ENCODE measurements at regions not wholly inside any gene's neighbourhood (a gene's known extent, or its start where the extent isn't known, plus 50 kb on each side); places are given as distances from the start of the nearest gene placed in this dataset.

DNA sequence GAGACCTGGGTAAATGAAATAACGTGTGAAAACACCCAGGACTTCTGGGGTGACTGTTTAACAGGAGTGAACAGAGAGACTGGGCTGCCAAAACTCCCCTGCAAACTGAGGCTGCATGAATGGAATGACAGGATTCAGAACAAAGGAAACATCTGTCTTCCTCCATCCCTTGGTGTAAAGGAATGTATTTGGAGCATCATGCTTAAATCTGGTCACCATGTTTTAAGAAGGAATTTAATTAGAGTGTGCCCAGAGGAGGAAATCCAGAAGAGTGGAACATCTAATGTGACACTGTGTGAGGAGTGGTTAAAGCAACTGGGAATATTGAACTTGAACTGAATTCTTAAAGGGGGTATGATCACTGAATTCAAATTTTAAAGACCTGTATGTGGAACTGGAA, 437.2 kb downstream of the LIG4 start:
- no peak for DNase-seq (ENCODE audit: extremely low read depth, low read depth, low spot score)

DNA sequence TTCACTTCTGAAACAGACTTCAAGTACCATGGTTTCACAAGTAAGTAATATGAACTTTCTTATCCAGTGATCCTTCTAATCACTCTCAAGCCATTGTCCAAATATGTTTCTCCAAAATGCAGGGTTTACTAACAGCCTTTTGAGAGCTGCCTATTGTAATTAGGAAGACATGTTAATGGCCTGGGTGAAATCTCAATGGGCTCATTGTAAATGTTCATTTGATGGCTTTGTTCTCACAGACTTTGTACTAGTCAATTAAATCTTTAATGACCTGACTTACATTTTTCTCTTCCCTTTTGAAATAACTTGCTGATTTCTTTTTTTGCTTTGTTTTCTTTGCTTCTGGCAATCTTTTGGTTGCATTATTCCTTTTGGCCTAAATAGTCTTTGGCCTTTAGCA, 444.8 kb downstream of the LIG4 start:
- DNase-seq (ENCODE audit: extremely low read depth, low read depth, low spot score) = no peak

DNA sequence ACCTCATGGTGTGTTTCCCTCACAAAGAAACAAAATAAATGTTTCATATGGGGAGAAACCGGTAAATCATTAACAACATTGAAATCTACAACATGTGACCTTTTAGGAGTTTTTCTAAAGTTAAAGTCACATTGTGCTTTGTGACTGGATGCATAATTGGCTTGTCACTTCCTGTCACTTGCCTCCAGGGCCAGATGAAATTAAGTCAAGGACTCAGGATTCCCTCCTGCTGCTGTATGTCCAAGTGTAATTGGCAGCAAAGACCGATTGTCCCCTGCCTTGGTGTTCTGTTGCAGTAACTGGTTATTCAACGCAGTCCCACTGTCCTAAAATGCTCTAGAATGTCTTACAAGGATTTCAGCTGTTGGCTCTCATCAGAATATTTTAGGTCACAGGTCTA, 448.2 kb downstream of the LIG4 start:
- no peak for DNase-seq (ENCODE audit: extremely low read depth, low read depth, low spot score)

DNA sequence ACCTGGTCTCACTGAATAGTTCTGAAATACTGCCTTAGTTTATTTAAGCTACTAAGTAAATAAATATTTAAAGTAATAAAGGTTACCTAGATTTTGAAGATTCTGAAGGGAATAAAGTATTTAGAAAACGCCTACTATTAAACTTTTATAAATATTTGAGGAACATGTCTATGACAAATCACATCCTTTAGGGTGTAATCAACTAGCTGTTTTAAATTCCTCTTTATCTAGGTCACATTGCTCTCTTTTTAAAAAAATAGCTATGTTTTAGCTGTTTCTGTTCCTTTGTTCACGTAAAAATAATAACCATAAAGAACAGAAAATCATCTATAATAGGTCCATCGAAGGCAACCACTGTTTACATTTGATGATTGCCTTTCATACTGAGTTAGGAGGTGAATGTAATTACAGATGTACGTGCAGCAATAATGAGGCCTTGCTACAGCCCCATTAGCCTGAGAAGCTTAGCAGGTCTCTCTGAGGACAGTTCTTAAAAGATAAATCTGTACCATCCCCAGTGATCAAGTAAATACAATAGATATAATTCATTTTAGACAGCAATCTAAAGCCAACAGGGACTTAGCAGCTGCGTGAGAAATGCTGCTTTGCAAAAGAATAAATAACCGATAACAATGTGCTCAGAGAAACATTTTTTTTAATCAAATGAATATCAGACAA, 449.5 kb downstream of the LIG4 start:
- DNase-seq (ENCODE audit: extremely low read depth, low read depth, low spot score) = no peak

DNA sequence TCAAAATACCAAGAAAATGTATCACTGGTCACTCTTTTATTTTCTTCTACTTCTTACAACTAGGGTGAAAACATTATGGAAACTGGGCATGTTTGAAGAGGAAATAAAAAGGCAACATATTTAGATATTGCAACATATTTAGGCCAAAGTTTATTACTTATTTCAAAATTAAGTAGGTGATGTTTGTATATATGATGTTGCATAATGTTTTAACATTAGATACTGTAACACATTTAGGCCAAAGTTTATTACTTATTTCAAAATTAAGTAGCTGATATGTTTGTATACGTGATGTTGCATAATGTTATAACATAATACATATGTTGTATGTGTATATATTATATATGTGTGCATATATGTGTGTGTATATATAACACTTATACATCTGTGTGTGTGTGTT, 451.3 kb downstream of the LIG4 start:
- DNase-seq (ENCODE audit: extremely low read depth, low read depth, low spot score) = no peak

DNA sequence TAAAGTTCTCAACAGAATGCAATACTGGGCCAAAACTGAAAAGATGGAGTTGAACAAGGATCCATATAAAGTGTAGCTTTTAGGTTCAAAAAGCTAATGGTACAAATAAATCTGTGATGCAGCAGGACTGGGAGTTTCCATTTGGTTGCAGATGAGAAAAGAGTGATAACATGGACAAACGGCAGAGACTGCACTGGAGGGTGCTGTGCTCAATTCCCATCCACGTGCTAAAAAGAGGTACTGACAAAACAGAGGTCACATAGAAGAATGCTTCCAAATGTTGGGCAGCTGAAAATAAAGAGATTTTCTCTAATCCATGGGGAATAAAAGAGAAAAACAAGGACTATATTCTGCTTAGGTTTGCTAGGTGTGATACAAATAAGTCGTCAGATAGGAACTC, 461.6 kb downstream of the LIG4 start:
- DNase-seq (ENCODE audit: extremely low read depth, low read depth, low spot score) = no peak

DNA sequence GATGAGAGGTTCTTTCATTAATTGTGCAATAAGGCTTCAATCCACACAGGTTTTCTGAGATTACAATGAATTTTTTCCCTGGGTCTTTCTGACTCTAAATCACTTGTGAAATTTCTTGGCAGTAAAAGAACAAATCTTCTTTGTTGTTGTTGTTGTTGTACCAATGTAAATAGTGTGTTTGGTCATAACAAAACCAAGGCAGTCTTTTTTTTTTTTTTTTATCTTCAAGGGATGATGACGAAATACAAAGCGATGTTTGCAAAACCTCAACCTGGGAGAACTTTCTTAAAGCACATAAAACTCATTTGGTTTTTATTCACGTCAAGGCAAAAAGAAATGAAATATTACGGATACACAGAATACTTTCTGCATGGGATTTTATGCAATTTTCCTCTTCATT, 462.0 kb downstream of the LIG4 start:
- DNase-seq (ENCODE audit: extremely low read depth, low read depth, low spot score) = no peak

DNA sequence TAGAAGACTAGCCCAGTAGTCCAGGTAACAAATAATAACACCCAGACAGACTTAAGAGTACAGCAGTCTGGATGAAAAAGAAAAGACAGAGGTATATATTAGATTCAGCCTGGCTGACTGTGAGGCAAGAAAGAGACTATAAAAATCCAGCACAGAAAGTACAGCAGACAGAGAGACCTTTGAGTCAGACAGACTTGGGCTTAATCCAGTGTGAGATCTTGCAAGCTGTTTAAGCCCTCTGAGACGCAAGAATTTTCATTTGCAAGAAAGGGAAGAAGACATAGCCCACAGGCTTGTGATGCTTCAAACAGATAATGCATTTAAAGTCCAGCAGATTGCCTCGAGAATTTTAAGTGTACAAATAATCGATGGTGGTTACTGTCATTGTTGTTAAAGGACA, 471.4 kb downstream of the LIG4 start:
- DNase-seq (ENCODE audit: extremely low read depth, low read depth, low spot score) = no peak

DNA sequence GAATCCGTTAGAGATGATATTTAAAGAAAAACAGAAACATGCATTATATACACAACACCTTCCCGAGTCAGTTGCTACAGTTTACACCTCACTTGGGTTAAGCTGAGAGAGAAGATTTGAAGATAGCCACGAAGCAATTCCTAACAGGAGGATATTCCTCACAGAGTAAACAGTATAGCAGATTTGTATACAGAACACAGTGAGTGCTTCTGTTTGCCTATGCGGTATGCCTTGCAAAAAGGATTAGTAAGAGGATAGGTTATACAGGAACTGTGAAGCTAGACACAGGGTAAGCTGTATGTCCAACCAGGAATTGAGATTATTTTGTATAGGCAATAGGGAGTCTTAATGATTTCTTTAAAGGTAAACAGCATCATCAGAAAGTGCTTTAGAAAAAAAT, 471.8 kb downstream of the LIG4 start:
- no peak for DNase-seq (ENCODE audit: extremely low read depth, low read depth, low spot score)

DNA sequence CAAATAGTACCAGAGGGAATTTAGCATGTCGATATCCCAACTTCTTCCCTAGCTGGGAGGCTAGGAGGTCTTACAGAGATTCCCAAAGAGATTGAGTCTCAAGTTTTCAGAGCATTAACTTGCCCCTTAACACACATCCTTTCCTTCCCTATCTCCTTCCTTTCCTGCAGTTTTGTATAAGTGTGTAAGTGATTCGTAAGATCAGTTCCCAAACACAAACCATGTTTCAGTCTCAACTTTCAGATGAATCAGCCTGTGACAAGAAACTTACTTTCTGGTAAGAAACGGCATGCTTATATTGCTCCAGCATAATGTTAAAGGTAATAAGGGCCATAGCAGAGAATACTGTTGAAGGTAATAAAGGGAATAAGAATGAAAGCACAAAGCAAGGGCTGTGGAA, 472.2 kb downstream of the LIG4 start:
- DNase-seq (ENCODE audit: extremely low read depth, low read depth, low spot score) = no peak

DNA sequence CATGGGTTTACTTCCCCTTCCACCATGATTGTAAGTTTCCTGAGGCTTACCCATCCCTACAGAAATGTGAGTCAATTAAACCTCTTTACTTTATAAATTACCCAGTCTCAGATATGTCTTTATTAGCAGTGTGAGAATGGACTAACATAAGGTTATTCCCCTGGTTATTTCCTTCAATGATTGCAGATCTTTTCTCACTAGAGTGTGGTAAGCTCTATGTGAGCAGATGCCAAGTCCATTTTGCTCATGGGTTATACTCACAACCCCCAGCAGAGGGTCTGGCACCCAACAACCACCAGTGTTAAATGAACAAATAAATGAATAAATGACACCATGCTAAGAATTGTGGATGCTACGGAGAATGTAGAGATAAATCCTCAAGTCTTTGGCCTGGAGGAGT, 472.8 kb downstream of the LIG4 start:
- no peak for DNase-seq (ENCODE audit: extremely low read depth, low read depth, low spot score)

DNA sequence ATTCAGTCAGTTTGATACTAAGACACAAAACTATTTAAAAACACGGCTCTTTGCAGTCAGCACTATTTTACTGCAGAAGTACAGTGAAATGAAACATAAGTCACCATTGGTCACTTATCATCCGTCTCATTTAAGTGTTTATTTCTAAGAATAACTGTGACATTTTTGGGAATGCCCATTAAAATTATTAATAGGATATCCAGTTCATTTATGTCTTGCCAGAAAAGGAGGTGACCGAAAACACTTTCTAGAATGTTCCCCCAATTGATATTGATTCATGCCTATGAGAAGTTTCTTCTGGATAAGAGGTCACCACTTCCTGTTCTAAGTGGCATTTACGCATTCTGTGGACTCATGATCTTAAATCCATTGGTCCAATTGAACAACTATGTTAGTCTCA, 477.3 kb downstream of the LIG4 start:
- DNase-seq (ENCODE audit: extremely low read depth, low read depth, low spot score) = no peak

DNA sequence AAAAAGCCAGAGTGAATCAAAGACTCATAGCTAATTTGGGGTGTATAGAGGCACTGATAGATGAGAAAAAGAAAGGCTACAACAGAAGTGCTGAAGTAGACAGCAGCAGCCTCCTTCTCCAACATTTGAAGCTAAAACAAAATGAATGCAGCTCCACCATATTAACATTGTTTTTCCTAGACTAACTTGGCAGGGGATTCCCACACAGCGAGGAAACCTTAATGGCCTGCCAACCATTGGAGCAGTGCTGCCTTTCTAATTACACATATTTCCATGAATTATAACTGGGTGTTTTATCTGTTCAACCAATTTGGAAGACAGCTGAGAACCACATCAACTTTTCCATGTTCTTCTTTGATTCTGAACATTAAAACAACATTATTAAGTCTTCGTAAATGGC, 478.6 kb downstream of the LIG4 start:
- no peak for DNase-seq (ENCODE audit: extremely low read depth, low read depth, low spot score)

DNA sequence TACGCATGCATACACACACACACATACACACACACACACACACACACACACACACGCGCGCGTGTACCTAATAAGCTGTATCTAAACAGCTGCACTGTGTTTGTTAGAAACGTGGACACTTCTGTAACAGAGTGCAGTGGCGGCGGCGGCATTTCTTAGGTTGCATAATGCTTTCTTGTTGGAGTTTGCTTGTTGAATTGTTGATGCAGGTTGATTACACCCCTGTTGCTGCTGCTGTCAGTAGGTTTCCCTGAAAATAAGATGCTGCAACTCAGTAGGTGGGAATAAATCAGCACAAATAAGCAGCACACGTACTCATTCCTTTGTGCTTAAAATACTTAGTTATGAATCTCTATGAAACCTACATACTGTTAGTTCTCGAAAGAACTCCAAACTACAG, 479.2 kb downstream of the LIG4 start:
- DNase-seq (ENCODE audit: extremely low read depth, low read depth, low spot score) = no peak

DNA sequence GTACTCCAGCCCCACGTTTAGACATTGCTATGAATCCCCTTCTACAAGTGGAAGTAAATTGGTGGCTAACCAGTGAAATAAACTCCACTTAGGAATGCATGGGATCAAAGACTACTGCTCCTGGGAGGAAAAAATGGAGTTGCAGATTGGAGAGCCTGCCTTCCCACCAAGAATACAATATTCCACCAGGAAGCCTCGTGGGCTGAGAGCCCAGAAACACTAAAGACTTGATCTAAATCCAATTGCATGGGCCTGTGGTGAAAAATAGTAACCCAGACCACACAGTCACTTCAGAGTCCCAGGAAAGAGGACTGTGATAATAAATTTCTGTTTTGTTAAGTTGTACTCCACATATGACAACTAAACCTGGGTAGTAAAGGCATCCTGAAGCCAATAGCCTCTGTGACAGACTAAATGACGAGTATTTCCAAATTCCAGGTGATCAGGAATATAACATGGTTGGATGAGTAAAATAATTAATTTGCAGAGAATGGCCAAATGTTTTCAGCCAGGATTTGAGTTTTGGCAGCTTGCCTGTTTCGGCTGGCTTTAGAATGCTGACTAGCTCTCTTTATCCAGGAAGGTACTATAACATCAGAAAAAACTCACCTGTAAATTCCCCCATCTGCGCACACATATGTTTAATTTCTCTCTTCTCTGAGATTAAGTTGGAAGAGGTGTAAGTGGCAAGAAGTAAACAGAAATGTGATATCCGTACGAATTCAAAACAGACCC, 480.3 kb downstream of the LIG4 start:
- no peak for DNase-seq (ENCODE audit: extremely low read depth, low read depth, low spot score)

DNA sequence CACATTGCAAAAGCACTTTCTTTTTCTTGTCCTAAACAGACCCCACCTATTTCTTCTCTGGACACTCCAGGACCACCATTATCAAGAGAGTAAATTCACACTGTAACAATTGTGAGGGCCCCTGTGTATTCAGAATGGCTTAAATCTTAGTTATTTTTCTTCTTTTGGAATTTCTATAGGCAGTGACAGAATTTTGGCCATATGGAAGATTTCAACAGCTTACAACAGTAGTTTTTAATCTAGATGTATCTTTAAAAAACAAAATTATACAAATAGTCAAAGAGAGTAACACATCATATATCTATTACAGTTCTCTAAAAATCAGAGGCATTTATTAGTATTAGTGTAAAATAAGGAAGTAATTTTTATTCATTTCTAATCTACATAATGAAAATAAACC, 482.1 kb downstream of the LIG4 start:
- DNase-seq (ENCODE audit: extremely low read depth, low read depth, low spot score) = no peak

DNA sequence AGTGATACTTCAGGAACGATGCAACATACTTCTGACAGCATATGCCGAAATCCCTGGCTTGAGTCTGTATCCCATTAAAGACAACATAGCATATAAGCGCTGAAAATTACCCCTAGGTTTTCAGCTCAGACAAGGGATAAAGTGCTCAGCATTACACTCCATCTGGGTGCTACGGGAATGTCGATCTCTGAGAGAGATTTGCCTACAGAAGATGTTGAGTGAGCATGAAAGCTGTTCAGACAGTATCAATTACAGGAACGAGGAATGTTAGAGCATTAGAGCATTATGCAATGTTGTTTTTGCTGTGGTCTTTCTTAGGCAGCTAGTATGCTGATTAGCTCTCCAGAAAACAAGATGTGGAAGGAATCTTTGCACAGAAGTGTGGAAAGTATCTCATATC, 484.5 kb downstream of the LIG4 start:
- no peak for DNase-seq (ENCODE audit: extremely low read depth, low read depth, low spot score)

DNA sequence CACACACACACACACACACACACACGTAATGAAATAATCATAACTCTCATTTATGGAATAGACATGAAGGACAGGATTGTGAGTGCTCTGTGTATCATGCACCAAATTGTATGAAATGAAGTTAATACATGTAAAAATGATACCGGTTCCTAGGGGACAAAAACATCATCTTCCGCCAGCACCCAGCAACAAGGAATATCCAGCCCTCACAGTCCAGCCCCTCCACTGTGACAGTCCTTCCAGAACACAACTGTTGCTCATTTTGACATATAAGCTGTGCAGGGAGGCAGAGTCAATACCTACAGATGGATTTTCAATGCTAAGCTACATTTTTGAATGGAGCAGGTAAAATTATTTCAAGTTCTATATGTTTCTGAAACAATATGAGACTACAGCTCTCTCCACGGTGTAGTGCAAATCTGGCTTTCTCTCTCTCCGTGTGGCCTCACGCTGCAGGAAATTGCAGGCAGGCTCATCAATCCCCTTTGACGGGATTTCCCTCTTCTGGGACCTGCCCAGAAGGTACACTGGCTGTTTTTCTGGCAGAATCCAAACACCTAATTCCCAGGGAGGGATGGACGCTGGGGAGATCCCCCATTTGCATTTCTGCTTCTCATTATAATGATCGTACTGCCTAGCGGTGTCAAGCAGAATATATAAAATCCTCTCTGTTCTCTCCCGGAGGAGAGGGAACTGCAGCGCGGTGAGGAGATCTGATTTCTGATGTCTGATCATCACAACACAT, 494.0 kb downstream of the LIG4 start:
- no peak for DNase-seq (ENCODE audit: extremely low read depth, low read depth, low spot score)

DNA sequence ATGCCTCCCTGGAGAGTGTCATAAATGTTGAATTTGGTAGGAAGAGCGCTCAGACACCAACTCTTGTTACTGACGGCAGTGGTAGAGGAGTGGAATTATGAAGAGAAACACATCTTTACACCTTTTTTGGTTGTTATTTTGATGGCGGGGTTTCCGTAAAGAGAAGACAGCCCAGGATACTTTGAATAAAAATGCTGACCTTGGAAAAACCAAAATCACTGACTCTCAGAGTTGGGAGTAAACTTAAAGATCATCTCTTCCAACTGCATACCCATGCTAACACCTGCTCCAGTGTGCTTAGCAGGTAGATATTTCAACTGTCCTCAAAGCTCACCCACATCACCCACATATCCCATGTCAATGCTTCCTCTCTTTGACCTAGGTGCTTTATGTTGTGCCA, 498.6 kb downstream of the LIG4 start:
- no peak for DNase-seq (ENCODE audit: extremely low read depth, low read depth, low spot score)

DNA sequence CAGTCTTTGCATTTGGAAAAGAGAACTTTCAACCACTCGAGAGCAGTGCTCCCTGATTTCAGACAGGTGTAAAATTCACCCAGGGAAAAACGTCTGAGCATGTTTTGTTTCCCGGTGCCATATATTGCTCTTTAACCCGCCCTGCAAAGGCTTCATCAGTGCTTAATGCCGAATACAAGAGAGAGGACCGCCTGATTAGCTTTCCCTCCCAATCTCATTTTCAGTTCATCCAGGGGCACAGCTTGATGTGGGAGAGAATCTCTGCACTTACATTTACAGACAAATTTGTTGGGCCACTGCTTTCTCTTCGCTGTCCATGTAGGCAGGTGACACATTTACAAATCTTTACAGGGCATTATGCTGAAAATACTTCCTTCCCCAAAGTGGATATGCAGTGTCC, 499.1 kb downstream of the LIG4 start:
- no peak for DNase-seq (ENCODE audit: extremely low read depth, low read depth, low spot score)

DNA sequence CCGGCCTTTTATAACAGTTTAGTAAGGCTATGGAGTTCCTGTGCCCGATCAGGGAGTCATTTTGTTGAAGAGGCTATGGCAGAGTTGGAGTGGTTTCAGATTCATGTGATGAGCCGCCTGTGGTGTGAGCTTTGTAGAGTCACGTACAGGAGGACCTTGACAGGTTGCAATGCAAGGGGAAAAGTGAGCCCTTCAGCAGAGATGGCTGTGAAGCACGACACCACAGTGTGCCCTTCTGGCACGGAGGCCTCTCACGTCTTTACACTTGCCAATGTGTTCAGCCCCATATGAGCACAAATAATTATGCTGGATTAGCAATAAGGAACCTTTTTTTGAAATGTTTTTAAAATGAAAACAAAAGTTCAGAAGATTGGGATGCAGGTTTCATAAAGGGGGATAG, 499.8 kb downstream of the LIG4 start:
- no peak for DNase-seq (ENCODE audit: extremely low read depth, low read depth, low spot score)

DNA sequence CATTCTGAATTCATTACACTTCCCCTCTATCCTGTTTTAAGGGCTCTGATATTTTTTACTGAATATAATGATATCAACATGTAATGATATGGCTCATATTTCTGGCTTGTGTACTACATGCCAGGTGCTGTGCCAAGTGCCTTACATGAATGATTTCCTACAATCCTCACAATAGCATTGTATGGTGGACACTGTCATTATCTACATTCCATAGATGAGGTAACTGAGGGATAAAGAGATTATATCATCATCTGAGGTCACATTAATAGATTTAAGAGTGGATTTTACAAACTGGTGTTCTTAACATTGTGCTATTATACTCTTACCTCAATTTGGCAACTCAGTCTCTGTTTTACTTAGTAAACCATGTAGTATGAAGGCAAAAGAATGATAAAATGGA, 502.0 kb downstream of the LIG4 start:
- no peak for DNase-seq (ENCODE audit: extremely low read depth, low read depth, low spot score)
